Muscle of leg (tissue), 3 donors: ENCODE measurements at regions not wholly inside any gene's neighbourhood (a gene's known extent, or its start where the extent isn't known, plus 50 kb on each side); places are given as distances from the start of the nearest gene placed in this dataset.

Experiments used
- DNase-seq: peaks from one replicate; pipeline ENCODE4 v3.0.0; 2013
- H3K27ac ChIP-seq: one replicate; pipeline ENCODE4 v1.5.1; 2013; ENCODE audit warnings: mild to moderate bottlenecking, low read length, control low read depth
- H3K27me3 ChIP-seq: one replicate; pipeline ENCODE4 v1.6.1; 2013; ENCODE audit warnings: low read length; ENCODE audit not compliant: control insufficient read depth, insufficient read depth
- H3K36me3 ChIP-seq: one replicate; pipeline ENCODE4 v1.6.1; 2013; ENCODE audit warnings: low read length; ENCODE audit not compliant: control insufficient read depth, insufficient read depth
- H3K4me1 ChIP-seq: one replicate; pipeline ENCODE4 v1.6.1; 2013; ENCODE audit warnings: low read length; ENCODE audit not compliant: control insufficient read depth, insufficient read depth
- H3K4me3 ChIP-seq: one replicate; pipeline ENCODE4 v1.5.1; 2013; ENCODE audit warnings: low read length, control low read depth
- H3K9me3 ChIP-seq: replicated peaks from 2 replicates; pipeline ENCODE4 v1.6.1; 2013; ENCODE audit warnings: low read depth, low read length; ENCODE audit not compliant: control insufficient read depth
- WGBS: methylation state at CpG from one replicate; pipeline ENCODE4 v1.1.5; 2013; ENCODE audit warnings: missing lambda C conversion rate; ENCODE audit not compliant: insufficient coverage; 5-methylcytosine and 5-hydroxymethylcytosine counted together

DNA sequence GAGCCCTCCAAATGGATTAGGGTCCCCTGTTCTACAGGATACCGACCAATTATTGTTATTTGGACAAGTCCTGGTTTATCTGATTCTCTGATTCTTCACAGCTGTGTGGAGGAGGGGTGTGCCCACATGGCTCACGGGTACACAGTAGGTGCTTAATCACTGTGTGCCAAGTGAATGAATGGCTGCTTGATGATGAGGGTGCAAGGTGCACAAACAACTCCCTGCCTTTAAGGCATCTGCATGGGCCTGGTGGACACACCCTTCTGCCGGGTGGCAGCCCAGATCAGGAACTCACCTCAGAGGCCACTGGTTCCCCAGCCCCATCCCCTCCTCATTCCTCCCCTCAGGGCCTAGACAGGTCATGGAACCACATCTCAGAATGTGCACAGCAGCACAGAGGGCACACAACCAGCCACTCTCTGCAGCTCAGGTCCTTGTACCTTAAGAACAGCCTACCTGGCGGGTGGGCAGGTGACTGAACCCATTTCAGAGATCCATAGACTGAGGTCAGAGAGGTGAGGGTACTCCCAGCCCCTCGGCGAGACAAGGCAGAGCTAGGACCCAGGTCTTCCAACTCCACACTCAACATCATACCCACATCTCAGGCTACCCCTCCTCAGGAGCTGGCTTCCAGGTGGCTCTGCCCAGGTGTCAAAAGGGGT is 50.3 kb downstream of the SHANK2 start:
- DNase-seq: no peak
- WGBS: 85% methylated on average over 3 of the region's 6 CpGs
- Histone ChIP-seq H3K4me3 (no peak overlapping the region), H3K27me3 (peaks cover 14% of the 10 kb centered on the region), H3K27ac (no peak overlapping the region), H3K36me3 (no peaks in the 10 kb centered on the region), H3K4me1 (peaks cover 23% of the 10 kb centered on the region), H3K9me3 (no peaks in the 10 kb centered on the region)

DNA sequence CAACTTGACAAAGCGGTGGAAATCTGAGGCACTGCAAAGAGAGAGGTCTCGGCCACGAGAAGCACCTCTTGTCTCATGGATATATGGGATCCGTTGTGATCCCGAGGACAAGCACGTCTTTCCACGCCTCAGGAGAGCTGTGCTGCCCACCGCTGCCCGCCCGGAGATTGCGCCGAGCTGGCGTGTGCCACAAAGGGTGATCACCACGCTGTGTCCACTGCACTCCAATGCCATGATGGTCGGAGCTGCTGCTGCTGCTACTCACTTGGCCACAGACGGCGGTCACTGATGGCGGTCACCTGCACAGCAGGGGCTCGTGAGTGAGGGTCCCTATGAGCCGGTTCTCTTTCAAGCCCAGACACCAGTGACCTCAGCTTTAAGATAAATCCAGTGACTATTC is 51.1 kb downstream of the SHANK2 start:
- no peak for DNase-seq
- H3K4me1 ChIP-seq: peaks cover 15% of the 10 kb centered on the region
- WGBS: 93% methylated on average over 15 of the region's 20 CpGs
- no peak overlapping the region for H3K4me3 ChIP-seq
- H3K36me3 ChIP-seq: no peaks in the 10 kb centered on the region
- peaks cover 14% of the 10 kb centered on the region for H3K27me3 ChIP-seq
- H3K9me3 ChIP-seq: no peaks in the 10 kb centered on the region
- no peak overlapping the region for H3K27ac ChIP-seq

DNA sequence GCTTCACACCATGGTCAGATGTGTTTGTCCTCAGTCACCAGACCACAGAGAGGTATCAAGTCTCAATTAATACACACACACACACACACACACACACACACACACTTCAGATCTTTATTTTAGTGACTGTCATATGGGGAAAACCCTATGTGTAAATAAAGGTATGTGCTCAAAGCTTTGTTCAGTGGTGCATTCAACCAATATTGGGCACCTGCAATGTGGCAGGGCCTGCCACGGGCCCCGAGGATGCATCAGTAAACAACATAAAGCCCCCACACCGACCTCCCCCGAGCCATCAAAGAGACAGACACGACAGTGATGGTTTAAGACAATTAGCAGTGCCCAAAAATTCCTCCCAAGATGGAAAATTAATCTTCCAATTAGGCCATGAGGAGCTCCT is 51.6 kb downstream of the SHANK2 start:
- H3K9me3 ChIP-seq: no peaks in the 10 kb centered on the region
- H3K36me3 ChIP-seq: no peaks in the 10 kb centered on the region
- H3K27me3 ChIP-seq: peaks cover 11% of the 10 kb centered on the region
- no peak for DNase-seq
- no peak overlapping the region for H3K4me3 ChIP-seq
- peaks cover 10% of the 10 kb centered on the region for H3K4me1 ChIP-seq
- WGBS: 86% methylated on average over 5 of the region's 5 CpGs
- H3K27ac ChIP-seq: no peak overlapping the region

DNA sequence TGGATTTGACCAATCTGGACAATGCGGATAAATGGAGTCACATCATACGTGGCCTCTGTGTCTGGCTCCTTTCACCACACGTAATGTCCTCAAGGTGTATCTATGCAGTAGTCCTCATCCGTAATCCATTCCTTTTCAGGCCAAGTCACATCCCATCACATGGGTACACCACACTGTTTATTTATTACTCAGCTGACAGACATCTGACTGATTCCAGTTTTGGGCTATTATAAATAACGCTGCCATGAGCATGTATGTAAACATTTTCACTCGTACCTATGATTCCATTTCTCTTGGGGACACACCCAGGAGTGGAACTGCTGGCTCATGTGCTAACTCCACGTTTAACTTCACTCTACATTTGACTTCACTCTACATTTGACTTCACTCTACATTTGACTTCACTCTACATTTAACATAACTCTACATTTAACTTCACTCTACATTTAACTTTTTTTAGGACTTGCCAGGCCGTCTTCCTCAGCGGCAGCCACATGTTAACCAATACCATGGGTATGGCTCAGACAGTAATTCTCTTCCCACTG is 52.1 kb downstream of the SHANK2 start:
- WGBS: 80% methylated on average over 9 of the region's 9 CpGs
- Histone ChIP-seq H3K36me3 (no peaks in the 10 kb centered on the region), H3K27me3 (peaks cover 9% of the 10 kb centered on the region), H3K27ac (no peak overlapping the region), H3K4me3 (no peak overlapping the region), H3K4me1 (peaks cover 7% of the 10 kb centered on the region), H3K9me3 (no peaks in the 10 kb centered on the region)
- no peak for DNase-seq

DNA sequence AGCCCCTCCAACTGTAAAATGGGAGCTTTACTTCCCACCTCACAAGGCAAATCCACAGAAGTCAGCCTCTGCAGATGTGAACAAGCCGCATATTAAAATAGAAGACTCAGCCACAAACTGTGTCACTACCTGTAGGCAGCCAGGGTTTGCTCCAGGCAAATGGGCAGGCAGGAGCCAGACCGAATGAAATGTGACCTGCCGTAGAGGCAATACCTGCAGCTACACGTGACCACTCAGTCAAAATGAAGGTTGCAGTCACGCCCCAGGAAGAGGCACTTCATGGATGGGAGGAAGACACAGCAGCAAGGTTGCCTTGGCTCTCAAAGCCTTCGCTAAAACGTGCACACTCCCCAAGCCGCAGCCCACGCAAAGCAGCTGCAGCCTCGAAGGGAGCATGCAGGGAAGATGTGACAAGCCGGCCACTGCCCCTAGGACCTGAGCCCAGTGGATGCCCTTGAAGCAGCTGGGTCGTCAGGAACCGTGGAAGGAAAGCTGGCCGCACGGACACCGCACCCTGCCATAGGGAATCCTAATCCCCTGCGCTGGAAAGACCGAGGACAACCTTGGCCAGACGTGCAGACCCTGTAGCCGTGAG is 53.1 kb downstream of the SHANK2 start:
- DNase-seq: no peak
- no peaks in the 10 kb centered on the region for H3K36me3 ChIP-seq
- no peaks in the 10 kb centered on the region for H3K9me3 ChIP-seq
- H3K4me1 ChIP-seq: peaks cover 7% of the 10 kb centered on the region
- H3K4me3 ChIP-seq: no peak overlapping the region
- H3K27me3 ChIP-seq: peaks cover 10% of the 10 kb centered on the region
- WGBS: 64% methylated on average over 15 of the region's 20 CpGs
- no peak overlapping the region for H3K27ac ChIP-seq

DNA sequence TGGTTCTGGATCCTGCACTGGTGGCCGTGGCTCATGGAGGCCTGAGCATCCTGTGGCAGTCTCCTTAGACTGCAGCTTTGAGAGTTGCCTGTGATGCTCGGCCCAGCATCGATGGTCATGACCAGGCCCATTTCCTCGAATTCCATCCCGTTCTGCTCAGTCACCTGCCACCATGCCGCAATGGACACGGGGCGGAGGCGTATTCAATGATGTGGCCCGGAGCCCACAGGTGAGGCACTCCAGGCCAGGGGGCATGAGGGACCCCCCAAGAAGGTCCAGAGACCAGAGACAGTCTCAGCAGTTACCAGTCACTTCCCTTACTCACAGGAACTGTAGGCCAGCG is 53.6 kb downstream of the SHANK2 start:
- DNase-seq: no peak
- H3K9me3 ChIP-seq: no peaks in the 10 kb centered on the region
- H3K4me3 ChIP-seq: no peak overlapping the region
- H3K4me1 ChIP-seq: peaks cover 7% of the 10 kb centered on the region
- no peaks in the 10 kb centered on the region for H3K36me3 ChIP-seq
- 86% methylated on average over 11 of the region's 11 CpGs for WGBS
- H3K27ac ChIP-seq: no peak overlapping the region
- H3K27me3 ChIP-seq: peaks cover 12% of the 10 kb centered on the region

DNA sequence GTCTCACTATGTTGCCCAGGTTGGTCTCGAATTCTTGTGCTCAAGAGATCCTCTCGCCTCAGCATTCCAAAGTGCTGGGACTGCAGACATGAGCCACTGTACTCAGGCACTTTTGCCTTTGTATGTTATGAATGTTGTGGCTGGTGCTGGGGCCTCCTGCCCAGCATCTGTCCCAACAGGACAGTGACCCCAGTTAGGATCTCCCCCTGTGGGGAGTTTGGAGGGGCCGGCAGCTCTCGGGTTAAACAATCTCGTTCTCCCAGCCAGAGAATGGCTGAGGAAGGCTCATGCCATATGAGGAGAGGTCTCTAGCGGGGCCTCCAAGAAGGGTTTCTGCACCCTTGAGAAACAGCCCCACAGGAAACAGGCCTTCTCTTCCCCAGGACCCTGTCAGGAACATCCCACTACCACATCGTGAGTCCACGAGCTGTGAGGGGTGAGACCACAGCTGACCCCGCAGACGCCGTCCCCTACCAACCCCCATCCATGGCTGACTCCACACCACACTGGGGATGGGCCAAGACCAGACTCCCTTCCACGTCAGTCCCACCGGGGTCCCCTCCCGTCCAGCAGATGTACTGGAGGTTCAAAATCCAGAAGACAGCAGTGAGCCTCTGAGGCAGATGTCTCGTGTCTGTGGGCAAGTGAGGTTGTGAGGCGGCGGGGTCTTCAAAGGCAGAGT is 54.1 kb downstream of the SHANK2 start:
- Histone ChIP-seq H3K27ac (no peak overlapping the region), H3K4me1 (peaks cover 7% of the 10 kb centered on the region), H3K9me3 (no peaks in the 10 kb centered on the region), H3K27me3 (peaks cover 12% of the 10 kb centered on the region), H3K36me3 (no peaks in the 10 kb centered on the region), H3K4me3 (no peak overlapping the region)
- 79% methylated on average over 13 of the region's 17 CpGs for WGBS
- DNase-seq: no peak

DNA sequence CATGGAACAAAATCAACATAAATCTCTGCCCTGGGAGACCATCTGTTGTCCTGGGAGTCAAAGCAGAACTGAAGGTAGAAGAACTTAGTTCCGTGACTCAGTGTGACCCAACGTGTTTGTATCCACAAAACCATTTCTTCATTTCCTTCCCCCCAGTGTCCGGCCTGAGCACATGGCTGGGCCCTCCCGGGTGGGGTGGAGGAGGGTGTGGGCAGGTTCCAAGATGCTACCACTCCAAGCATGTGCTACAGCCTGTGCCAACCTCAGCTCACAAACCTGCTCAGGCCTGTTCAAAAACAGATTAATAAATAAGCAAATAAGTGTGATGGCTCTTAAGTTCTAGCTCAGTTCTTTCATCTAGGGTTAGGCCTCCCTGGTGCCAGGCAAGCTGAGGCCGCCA is 55.3 kb downstream of the SHANK2 start:
- no peaks in the 10 kb centered on the region for H3K9me3 ChIP-seq

DNA sequence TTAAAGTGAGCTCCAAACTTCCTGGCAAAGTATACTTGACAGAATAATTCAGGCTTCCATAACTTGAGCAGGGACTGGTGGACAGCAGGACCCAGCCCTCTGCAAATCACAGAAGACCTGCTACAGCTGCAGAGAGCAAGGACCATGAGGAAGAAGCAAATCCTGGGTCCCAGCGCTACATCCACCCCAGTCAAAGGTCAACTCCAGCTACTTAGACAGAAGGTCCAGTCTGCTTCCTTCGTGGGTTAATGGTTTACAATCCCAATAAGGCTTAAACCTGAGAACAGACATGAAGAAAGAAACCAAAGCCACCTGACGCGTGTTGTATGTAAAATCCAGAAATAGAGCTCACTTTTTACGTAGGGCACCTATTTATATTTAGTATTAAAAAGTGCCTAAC is 57.7 kb downstream of the SHANK2 start:
- 62% methylated on average over 2 of the region's 5 CpGs for WGBS
- DNase-seq: no peak
- H3K27ac ChIP-seq: no peak overlapping the region
- H3K27me3 ChIP-seq: peaks cover 4% of the 10 kb centered on the region
- no peaks in the 10 kb centered on the region for H3K36me3 ChIP-seq
- H3K9me3 ChIP-seq: no peaks in the 10 kb centered on the region
- no peak overlapping the region for H3K4me3 ChIP-seq
- peaks cover 7% of the 10 kb centered on the region for H3K4me1 ChIP-seq

More for the DNA sequence above, 55.3 kb downstream of the SHANK2 start:
- H3K27ac ChIP-seq: no peak overlapping the region
- no CpG with 5 or more reads among the region's 5 CpGs for WGBS
- DNase-seq: no peak
- no peaks in the 10 kb centered on the region for H3K36me3 ChIP-seq
- H3K4me1 ChIP-seq: peaks cover 7% of the 10 kb centered on the region
- no peak overlapping the region for H3K4me3 ChIP-seq
- peaks cover 10% of the 10 kb centered on the region for H3K27me3 ChIP-seq

DNA sequence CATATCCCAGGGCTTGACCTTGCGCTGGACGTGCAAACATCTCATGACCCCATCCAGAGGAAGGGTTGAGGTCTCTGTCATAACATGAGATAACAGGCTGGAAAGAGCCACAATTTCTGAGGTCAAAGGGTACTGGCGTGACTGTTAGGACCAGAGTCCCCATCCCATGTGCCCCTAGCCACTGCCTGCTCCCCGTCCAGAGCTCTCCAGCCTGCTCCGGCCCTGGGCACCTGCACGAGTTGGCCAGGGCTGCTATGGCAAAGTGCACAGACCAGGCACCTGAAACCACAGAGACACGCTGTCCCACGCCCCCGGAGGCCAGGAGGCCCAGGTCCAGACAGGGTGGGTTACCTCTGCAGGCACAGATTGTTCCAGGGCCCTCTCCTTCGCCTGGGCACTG is 58.9 kb downstream of the SHANK2 start:
- DNase-seq: no peak

More for the DNA sequence above, 58.9 kb downstream of the SHANK2 start:
- Histone ChIP-seq H3K27me3 (peaks cover 4% of the 10 kb centered on the region), H3K4me3 (no peak overlapping the region), H3K4me1 (no peaks in the 10 kb centered on the region), H3K27ac (no peak overlapping the region), H3K36me3 (no peaks in the 10 kb centered on the region), H3K9me3 (no peaks in the 10 kb centered on the region)
- WGBS: 82% methylated on average over 8 of the region's 10 CpGs
